ENCODE measurements at regions not wholly inside any gene's neighbourhood (a gene's known extent, or its start where the extent isn't known, plus 50 kb on each side); places are given as distances from the start of the nearest gene placed in this dataset.

DNA sequence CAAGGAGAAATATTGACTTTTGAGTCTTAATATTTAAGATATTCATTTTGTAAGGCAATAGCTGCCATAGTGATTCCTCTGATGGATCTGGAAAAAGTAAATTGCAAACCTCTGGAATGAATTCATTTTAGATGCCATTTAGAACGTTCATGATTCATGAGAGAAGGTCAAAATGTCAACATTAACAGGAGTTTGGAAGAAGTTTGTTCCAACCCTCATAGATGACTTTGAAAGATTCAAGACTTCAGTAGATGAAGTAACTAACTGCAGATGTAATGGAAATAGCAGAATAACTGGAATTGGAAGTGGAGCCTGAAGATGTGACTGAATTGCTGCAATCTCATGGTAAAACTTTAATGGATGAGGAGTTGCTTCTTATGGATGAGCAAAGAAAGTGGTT is 100.9 kb upstream of the CCN2 start:
- no peak for TF ChIP-seq CTCF (IDR thresholded peaks at IDR 0.05 in 2 of 3, conservative IDR thresholded peaks at IDR 0.05 in 1 of 3; ENCODE audit: borderline replicate concordance in 1 of 3, insufficient read depth in 1 of 3, low read depth in 2 of 3, low read length in 2 of 3)
- TF ChIP-seq POLR2A (IDR thresholded peaks at IDR 0.05; ENCODE audit: borderline replicate concordance, extremely low read depth, insufficient read depth, insufficient read length) = no peak
- TF ChIP-seq ZNF274 (IDR thresholded peaks at IDR 0.05; ENCODE audit: low read depth, low read length) = no peak
- no peak for TF ChIP-seq SIN3A (IDR thresholded peaks at IDR 0.05; ENCODE audit: low read depth)
- TF ChIP-seq, protein P1, sequence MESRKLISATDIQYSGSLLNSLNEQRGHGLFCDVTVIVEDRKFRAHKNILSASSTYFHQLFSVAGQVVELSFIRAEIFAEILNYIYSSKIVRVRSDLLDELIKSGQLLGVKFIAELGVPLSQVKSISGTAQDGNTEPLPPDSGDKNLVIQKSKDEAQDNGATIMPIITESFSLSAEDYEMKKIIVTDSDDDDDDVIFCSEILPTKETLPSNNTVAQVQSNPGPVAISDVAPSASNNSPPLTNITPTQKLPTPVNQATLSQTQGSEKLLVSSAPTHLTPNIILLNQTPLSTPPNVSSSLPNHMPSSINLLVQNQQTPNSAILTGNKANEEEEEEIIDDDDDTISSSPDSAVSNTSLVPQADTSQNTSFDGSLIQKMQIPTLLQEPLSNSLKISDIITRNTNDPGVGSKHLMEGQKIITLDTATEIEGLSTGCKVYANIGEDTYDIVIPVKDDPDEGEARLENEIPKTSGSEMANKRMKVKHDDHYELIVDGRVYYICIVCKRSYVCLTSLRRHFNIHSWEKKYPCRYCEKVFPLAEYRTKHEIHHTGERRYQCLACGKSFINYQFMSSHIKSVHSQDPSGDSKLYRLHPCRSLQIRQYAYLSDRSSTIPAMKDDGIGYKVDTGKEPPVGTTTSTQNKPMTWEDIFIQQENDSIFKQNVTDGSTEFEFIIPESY (IDR thresholded peaks at IDR 0.05; ENCODE audit: extremely low read depth, insufficient replicate concordance, low read length) = no peak
- TF ChIP-seq EZH2phosphoT487 (IDR thresholded peaks at IDR 0.05; ENCODE audit: borderline replicate concordance) = no peak
- TF ChIP-seq CEBPB (IDR thresholded peaks at IDR 0.05; ENCODE audit: low read depth) = no peak
- TF ChIP-seq POLR2AphosphoS5 (IDR thresholded peaks at IDR 0.05; ENCODE audit: low read depth, low read length) = no peak
- no peak for TF ChIP-seq EZH2 (IDR thresholded peaks at IDR 0.05)
- no peak for TF ChIP-seq FOSL1 (IDR thresholded peaks at IDR 0.05; ENCODE audit: low read depth)
- no peak for TF ChIP-seq EGR1 (IDR thresholded peaks at IDR 0.05; ENCODE audit: low read depth)

All from HCT116 (cell line).